KBM-7 (cell line): ENCODE measurements at regions not wholly inside any gene's neighbourhood (a gene's known extent, or its start where the extent isn't known, plus 50 kb on each side); places are given as distances from the start of the nearest gene placed in this dataset.
A peak's percentile ranks its signal among the peaks of the same experiment; 100 is the strongest.
"Not testable (repeated sequence)": the region's sequence is repeated elsewhere in the genome, so short reads cannot be mapped to it uniquely, and the experiment has no call there.

ENCODE experiments used
- DNase-seq: peaks from one replicate; pipeline ENCODE4 v3.0.0-alpha.2; 2015
- in situ Hi-C: fragments of 300-500 bp; cut with MboI; formaldehyde crosslinking; loops from 2 replicates; pipeline ENCODE4 v1.14.3; 2020; ENCODE audit warnings: low sequenced_read_pairs, low pct_unique_long_range_greater_than_20kb, mixed read lengths

- in situ Hi-C loops = no loop called here
- no peak for DNase-seq
These were observed 1107.2 kb upstream of the CELF2 start for GRCh38 chr10:9910446-9910845.

DNA sequence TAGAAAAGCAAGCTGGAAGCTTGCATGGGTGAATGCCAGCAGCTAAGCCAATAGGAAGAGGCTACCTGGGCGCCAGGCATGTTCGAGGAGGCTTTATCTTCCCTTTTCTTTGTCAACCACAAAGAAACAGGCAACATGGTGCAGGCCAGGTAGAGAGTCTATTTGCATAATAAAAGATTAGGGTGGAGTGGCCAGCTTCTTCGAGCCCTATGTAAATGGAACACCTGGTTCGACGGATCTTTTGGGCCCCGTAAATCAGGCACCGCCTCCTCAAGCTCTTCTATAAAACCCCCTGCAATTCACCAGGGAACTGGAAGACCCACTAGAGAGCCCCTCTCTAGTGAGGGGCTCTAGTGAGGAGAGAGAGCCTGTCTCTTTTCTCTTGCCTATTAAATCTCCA lies 1106.2 kb upstream of the CELF2 start:
- no peak for DNase-seq
- in situ Hi-C loops = no loop called here

DNA sequence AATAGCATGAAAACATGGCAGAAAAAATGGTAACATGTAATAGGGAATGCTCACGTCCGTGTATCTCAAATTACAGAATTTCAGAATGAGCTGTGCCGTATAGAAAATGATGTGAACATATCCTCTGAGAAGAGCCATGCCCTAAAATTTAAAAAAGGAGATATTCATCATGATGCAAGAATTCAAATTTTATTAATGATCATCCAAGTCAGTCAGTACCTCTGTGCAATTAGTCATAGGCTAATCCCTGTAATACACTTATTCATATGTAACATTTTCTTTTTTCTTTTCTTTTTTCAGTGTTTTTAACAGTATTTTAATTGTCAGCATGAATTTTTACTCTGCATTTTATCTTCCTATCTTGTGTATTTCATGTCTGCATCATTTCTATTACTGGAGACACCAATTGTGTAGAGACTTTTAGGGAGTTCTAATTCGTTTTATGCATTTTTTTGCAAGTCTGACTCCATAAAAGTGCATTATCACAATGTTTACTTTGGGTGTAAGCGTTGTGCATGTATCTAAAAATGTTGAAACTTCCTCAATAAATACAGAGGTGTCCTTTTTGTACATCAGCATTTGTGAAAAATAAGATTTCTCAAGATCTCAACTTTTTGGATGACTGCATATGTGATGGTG lies 1103.7 kb upstream of the CELF2 start:
- DNase-seq = no peak
- in situ Hi-C loops = no loop called here

DNA sequence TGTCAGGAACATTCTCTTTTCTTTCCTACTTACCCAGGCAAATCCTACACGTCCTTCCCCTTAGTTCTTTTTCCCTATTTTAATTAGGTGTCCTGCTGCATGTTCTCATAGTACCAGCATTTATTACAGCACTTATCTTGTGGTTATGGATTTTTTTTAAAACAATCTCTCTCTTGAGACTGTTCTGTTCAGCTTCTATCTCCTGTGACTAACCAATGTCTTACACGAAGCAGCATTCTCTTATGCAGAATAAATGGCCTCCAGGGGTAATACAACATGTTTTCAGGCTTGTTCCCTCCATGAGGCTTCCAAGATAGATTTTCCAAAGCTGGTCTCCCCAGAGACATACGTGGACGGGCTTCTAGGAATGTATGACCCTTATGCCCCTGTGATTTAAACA lies 1096.1 kb upstream of the CELF2 start:
- no peak for DNase-seq
- in situ Hi-C loops = no loop called here

GRCh38 chr10:9922126-9922870 lies 1095.4 kb upstream of the CELF2 start:
- in situ Hi-C loops = no loop called here
- no peak for DNase-seq

- DNase-seq = no peak
- in situ Hi-C loops = no loop called here
These were observed 1091.7 kb upstream of the CELF2 start for GRCh38 chr10:9926003-9926402.

GRCh38 chr10:9926881-9927280 lies 1090.8 kb upstream of the CELF2 start:
- DNase-seq = no peak
- in situ Hi-C loops = no loop called here

DNA sequence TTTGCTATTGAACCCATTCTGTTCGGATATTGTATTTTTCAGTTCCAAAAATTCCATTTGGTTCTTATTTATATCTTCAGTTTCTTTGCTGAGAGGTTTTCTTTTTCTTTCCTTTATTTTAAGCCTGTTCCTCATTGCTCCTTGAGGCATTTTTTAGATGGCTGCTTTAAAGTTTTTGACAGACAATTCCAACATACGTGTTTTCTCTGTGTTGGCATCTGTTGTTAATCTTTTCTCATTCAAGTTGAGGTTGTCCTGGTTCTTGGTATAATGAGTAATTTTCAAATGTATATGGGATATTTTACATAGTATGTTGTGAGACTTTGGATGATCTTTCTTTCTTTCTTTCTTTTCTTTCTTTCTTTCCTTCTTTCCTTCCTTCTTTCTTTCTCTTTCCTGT lies 1078.0 kb upstream of the CELF2 start:
- DNase-seq = no peak
- in situ Hi-C loops = no loop called here

- no peak for DNase-seq
- in situ Hi-C loops = no loop called here
These were observed 1073.0 kb upstream of the CELF2 start for GRCh38 chr10:9944690-9945089.

DNA sequence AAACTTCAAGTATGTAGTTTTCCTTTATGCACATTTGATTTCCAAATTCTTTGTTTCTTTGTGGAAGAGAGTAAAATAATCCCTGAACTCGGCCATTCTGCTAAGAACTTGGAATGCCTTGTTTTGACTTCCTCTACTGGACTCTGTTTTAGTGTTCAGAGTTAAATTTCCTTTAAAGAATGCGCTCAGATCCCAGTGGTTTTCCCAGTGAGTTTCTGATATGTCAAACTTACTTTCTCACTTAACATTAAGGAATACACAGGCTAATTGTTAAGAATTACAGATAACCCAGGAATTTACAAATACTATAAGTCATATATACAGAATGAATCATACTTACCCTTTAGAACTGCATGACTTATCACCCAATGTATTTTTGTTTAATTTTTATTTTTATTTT lies 1067.6 kb upstream of the CELF2 start:
- DNase-seq = no peak
- in situ Hi-C loops = no loop called here

- DNase-seq = peak; percentile 2
- in situ Hi-C loops = no loop called here
These were observed 1066.0 kb upstream of the CELF2 start for GRCh38 chr10:9951481-9952257.

GRCh38 chr10:9957351-9957750 lies 1060.3 kb upstream of the CELF2 start:
- DNase-seq = no peak
- in situ Hi-C loops = no loop called here

- DNase-seq, in situ Hi-C loops: not testable (repeated sequence)
These were observed 1059.8 kb upstream of the CELF2 start for GRCh38 chr10:9957876-9958275.

DNA sequence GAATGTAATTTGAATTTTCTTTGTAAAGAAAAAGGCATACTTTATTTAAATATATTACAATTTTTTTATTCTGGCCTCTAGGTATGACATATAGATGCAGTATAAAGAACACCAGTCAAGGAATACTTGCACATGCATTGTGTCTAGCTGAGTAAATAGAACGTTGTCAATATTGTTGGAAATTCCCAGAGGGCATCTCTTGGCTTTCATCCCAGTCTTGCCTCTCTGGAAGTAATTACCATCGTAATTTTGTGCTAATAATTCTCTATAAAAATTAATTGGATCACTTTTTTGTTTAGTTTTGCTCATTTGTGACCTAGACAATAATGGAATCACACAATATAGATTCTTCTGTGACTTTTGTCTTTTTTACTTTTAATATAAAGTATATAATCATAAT lies 1052.3 kb upstream of the CELF2 start:
- DNase-seq = no peak
- in situ Hi-C loops = no loop called here

DNA sequence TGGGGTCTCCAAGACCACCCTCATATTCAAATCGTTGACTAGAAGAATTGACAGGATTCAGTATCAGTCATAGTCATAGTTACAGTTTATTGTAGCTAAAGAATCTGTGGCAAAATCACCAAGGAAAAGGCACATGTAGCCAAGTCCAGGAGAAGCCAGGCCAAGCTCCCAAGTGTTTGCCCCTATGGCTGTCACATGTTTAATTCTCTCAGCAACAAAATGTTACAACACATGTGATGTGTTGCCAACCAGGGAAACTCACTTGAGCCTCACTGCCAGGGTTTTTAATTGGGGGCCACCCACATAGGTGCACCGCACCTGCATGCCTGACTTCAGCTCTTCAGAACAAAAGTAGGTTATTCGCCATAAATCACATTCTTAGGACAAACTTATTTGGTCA lies 1030.9 kb upstream of the CELF2 start:
- in situ Hi-C loops = no loop called here
- DNase-seq = no peak

DNA sequence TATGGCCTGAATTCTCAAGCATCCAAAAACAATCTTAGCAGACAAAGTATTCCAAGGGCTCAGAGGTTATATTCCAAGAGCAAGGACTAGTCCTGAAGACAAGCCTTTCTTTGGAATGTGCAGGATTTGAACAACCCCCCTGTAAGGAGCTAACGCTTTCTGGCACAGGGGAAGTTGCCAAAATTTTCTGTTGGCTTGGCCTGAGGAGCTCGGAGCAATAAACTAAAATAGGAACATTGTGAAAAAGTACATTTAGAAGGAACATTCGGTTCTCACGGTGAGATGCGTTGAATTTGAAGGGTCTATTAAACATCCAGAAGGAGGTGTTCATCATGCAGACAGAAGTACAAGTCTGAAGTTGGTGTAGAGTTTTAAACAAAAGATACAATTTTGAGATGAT lies 1030.5 kb upstream of the CELF2 start:
- no peak for DNase-seq
- in situ Hi-C loops = no loop called here

- in situ Hi-C loops = no loop called here
These were observed 1025.0 kb upstream of the CELF2 start for GRCh38 chr10:9992661-9993060.

GRCh38 chr10:9994131-9994530 lies 1023.5 kb upstream of the CELF2 start:
- no peak for DNase-seq
- in situ Hi-C loops = no loop called here

More at GRCh38 chr10:9992661-9993060, 1025.0 kb upstream of the CELF2 start:
- DNase-seq = no peak

GRCh38 chr10:9999627-10000026 lies 1018.0 kb upstream of the CELF2 start:
- DNase-seq = no peak
- in situ Hi-C loops = no loop called here

DNA sequence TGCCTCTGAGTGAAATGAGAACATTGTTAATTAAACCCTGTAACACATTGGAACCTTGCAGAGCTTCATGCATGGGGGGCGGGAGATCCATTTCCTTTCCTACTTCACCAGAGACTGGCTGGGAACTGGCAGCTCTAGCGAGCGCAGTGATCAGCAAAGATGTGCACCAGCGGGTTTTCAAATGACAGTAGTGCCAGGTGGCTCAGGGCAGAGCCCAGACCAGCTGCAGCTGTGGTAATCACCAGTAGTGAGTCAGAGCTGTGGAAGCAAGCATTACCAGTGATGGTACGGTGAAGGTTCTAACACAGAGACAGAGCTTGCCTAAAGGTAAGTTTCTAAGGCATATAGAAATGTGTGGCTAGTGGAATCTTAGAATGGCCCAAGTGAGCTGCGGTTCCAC lies 1009.7 kb upstream of the CELF2 start:
- DNase-seq = no peak
- in situ Hi-C loops = no loop called here
